Skeletal muscle cell (primary cell): ENCODE measurements at regions not wholly inside any gene's neighbourhood (a gene's known extent, or its start where the extent isn't known, plus 50 kb on each side); places are given as distances from the start of the nearest gene placed in this dataset.
A peak's percentile ranks its signal among the peaks of the same experiment; 100 is the strongest.
"Not testable (repeated sequence)": the region's sequence is repeated elsewhere in the genome, so short reads cannot be mapped to it uniquely, and the experiment has no call there.

ENCODE experiments used
- DNase-seq: peaks from one replicate; pipeline ENCODE4 v3.0.0-alpha.2; 2010; ENCODE audit warnings: low read depth
- H3K4me3 ChIP-seq: 2 replicates; pipeline ENCODE4 v1.5.1; 2011; ENCODE audit warnings: low read depth, mild to moderate bottlenecking, control low read depth, low read length, moderate library complexity

GRCh38 chr16:26982422-26982821, 84.3 kb upstream of the C16orf82 start:
- no peak overlapping the region for H3K4me3 ChIP-seq
- DNase-seq: no peak

GRCh38 chr16:26983426-26983825, 83.3 kb upstream of the C16orf82 start:
- no peak overlapping the region for H3K4me3 ChIP-seq
- no peak for DNase-seq

GRCh38 chr16:26985100-26986065, 81.3 kb upstream of the C16orf82 start:
- H3K4me3 ChIP-seq: no peak overlapping the region
- no peak for DNase-seq

- DNase-seq: peak; percentile 24
- no peak overlapping the region for H3K4me3 ChIP-seq
Observed at GRCh38 chr16:26987597-26988010, 79.1 kb upstream of the C16orf82 start.

- DNase-seq: no peak
- H3K4me3 ChIP-seq: no peak overlapping the region
Observed at GRCh38 chr16:26988186-26988585, 78.5 kb upstream of the C16orf82 start.

- DNase-seq, H3K4me3 ChIP-seq: not testable (repeated sequence)
Observed at GRCh38 chr16:26990384-26991120, 76.2 kb upstream of the C16orf82 start.

- H3K4me3 ChIP-seq: no peak overlapping the region
- DNase-seq: no peak
Observed at GRCh38 chr16:26992666-26993349, 73.9 kb upstream of the C16orf82 start.

- DNase-seq: no peak
- H3K4me3 ChIP-seq: no peak overlapping the region
Observed at GRCh38 chr16:26993511-26993910, 73.2 kb upstream of the C16orf82 start.

GRCh38 chr16:26993963-26994362, 72.8 kb upstream of the C16orf82 start:
- no peak overlapping the region for H3K4me3 ChIP-seq
- no peak for DNase-seq

GRCh38 chr16:26995522-26995921, 71.2 kb upstream of the C16orf82 start:
- DNase-seq: no peak
- H3K4me3 ChIP-seq: no peak overlapping the region

GRCh38 chr16:27005386-27005785, 61.3 kb upstream of the C16orf82 start:
- no peak for DNase-seq
- H3K4me3 ChIP-seq: no peak overlapping the region
